ENCODE measurements at regions not wholly inside any gene's neighbourhood (a gene's known extent, or its start where the extent isn't known, plus 50 kb on each side); places are given as distances from the start of the nearest gene placed in this dataset.

DNA sequence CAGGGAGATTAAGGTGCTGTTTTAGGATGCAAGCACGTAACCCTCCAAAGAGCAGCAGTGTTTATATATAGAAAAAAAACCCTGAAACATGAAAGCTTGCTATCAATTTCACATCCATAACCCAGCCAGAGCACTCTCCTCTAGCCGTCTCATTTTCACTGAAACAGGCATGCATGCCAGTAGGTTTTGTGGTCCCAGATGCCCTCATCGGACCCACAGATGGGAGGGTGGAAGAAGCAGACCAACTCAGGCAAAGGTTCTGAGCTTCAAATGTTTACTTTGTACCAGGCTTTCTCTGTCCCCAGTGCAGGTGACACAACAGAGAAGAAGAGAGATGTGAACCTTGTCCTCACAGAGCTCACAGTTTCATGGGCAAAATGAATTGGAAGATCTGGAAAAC lies 127.4 kb upstream of the ATP10B start:
- Histone ChIP-seq H3K4me1 (ENCODE audit: control insufficient read depth, insufficient read depth, low read length) (no peaks in the 10 kb centered on the region), H4K20me1 (ENCODE audit: control insufficient read depth, insufficient read depth) (no peaks in the 10 kb centered on the region), H3K79me2 (ENCODE audit: control insufficient read depth, insufficient read depth, low read length) (no peaks in the 10 kb centered on the region), H3K27me3 (replicated peaks in 1 of 2; ENCODE audit: control insufficient read depth in 2 of 2, insufficient read depth in 2 of 2, low read length in 1 of 2) (no peaks in the 10 kb centered on the region), H2AFZ (ENCODE audit: control insufficient read depth, low read depth, low read length) (no peak overlapping the region; the same call in 1 of the 2 replicates), H3K4me3 (no peak overlapping the region), H3K9ac (ENCODE audit: control insufficient read depth, insufficient read depth, low read length) (no peak overlapping the region), H3K9me3 (replicated peaks; ENCODE audit: control insufficient read depth, insufficient read depth, low read length) (no peaks in the 10 kb centered on the region; the same call in 2 of the 3 replicates), H3K27ac (ENCODE audit: control insufficient read depth, insufficient read depth) (no peak overlapping the region), H3K36me3 (ENCODE audit: control insufficient read depth in 2 of 2, insufficient read depth in 2 of 2, low read length in 1 of 2) (no peaks in the 10 kb centered on the region), H3K4me2 (ENCODE audit: control insufficient read depth, insufficient read depth) (no peak overlapping the region)
- in situ Hi-C loops (cut with MboI), result no loop called here
- CTCF ChIA-PET, result interaction anchor here (1.2 kb wide), 1 partner anchor 8 kb away, joined by 4 read pairs; no protein-coding TSS in a partner anchor
- FAIRE-seq, result no peak
- RAD21 ChIA-PET (ENCODE audit: unreplicated experiment), result interaction anchor here (1.0 kb wide), 1 partner anchor 8 kb away, joined by 3 read pairs; no protein-coding TSS in a partner anchor
- 23% methylated on average over 3 of the region's 3 CpGs for WGBS (ENCODE audit: insufficient coverage, insufficient replicate concordance, low lambda C conversion rate, missing lambda C conversion rate)
- SMC1A ChIA-PET (ENCODE audit: uncharacterized antibody, unreplicated experiment), result interaction anchor here (0.7 to 1.2 kb wide), 3 partner anchors 8 to 55 kb away, joined by 3 to 4 read pairs (median 3); no protein-coding TSS in a partner anchor
- no TSS peak for BruUV-seq (replicated peaks)
- TF ChIP-seq CHD1 (IDR thresholded peaks at IDR 0.05; ENCODE audit: low read depth, low read length) (no peak), PRDM15 (CRISPR knock-in tag; IDR thresholded peaks at IDR 0.05) (no peak), ETV6 (conservative IDR thresholded peaks at IDR 0.05 in 1 of 2, IDR thresholded peaks at IDR 0.05 in 1 of 2; ENCODE audit: borderline replicate concordance in 1 of 2, low read depth in 1 of 2) (no peak), NR2C2 (IDR thresholded peaks at IDR 0.05; ENCODE audit: borderline replicate concordance, control insufficient read depth, insufficient read length, low read depth) (no peak), MTA2 (IDR thresholded peaks at IDR 0.05; ENCODE audit: low read depth) (no peak), POLR2AphosphoS5 (IDR thresholded peaks at IDR 0.05; ENCODE audit: low read length) (no peak), PAX8 (IDR thresholded peaks at IDR 0.05) (no peak), MEF2A (IDR thresholded peaks at IDR 0.05; ENCODE audit: insufficient read depth, low read depth, low read length) (no peak), EED (IDR thresholded peaks at IDR 0.05; ENCODE audit: low read depth) (no peak), RFX5 (IDR thresholded peaks at IDR 0.05; ENCODE audit: low read depth, low read length) (no peak), NR2F1 (conservative IDR thresholded peaks at IDR 0.05) (no peak), HDAC6 (IDR thresholded peaks at IDR 0.05; ENCODE audit: unreplicated experiment) (no peak)
- POLR2A ChIA-PET, result no interaction called here
- no peak for DNase-seq (ENCODE audit: low read depth, low spot score)
- intact Hi-C loops (cut with micrococcal nuclease; ENCODE audit: unreplicated experiment), result no loop called here
- peak; percentile 17; the same call in 2 of the 3 replicates for ATAC-seq

Data from GM12878 (cell line).